Kasumi-1 (cell line): ENCODE measurements at regions not wholly inside any gene's neighbourhood (a gene's known extent, or its start where the extent isn't known, plus 50 kb on each side); places are given as distances from the start of the nearest gene placed in this dataset.
"Not testable (repeated sequence)": the region's sequence is repeated elsewhere in the genome, so short reads cannot be mapped to it uniquely, and the experiment has no call there.

ENCODE experiments used
- DNase-seq, 2 experiments: peaks; one replicate each; lab custom pipeline; 2025; lab: John Stamatoyannopoulos, UW

DNA sequence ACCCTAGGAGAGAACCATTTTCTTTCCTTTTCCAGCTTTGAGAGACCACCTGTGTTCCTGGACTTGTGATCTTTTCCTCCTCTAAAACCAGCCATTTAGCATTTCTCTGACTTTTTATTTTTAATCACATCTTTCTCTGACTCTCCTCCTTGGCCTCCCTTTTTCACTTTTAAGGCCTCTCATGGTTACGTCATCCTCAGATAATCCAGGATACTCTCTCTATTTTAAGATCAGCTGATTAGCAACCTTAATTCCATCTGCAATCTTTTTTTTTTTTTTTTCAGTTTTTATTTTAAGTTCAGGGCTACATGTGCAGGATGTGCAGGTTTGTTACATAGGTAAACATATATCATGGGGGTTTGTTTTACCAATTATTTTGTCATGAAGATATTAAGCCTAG is 54.0 kb downstream of the RFPL4B start:
- DNase-seq = no peak

DNA sequence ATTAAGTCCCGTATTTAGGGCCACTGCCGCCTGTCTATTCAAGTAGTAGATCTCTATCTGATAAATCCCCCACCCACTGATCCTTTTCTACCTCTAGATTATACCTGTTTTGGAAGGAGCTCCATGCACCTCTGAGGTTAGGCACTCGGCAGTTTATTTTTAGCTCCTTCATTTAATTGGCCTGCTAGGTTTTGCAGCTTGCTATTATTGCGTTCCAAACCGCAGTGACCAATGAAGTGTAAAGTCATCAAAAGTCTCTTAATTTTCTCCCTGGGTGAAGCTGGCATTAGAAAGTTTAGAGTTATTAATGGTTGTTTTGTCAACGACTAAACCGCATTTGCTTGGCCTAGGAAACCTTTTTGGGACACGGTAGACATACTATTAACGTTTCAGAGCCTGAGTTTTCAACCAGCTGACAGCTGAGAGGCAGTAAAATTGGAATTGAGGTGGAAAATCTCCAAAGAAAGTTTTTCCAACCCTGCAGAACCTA is 60.0 kb downstream of the RFPL4B start:
- DNase-seq = no peak

DNA sequence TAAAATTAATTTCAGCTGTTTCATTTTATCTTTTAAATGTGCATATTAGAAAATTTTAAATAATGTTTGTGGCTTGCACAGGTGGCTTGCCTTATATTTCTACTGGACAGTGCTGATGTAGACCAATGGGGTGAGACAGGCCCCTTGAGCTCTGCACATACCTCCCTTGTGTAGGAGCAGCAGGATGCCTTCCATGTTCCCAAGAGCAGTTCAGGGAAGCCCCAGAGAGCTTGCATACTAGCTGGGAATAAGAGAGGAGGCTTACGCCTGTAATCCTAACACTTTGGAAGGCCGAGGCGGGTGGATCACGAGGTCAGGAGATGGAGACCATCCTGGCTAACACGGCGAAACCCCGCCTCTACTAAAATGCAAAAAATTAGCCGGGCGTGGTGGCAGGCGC is 61.4 kb downstream of the RFPL4B start:
- no peak for DNase-seq

DNA sequence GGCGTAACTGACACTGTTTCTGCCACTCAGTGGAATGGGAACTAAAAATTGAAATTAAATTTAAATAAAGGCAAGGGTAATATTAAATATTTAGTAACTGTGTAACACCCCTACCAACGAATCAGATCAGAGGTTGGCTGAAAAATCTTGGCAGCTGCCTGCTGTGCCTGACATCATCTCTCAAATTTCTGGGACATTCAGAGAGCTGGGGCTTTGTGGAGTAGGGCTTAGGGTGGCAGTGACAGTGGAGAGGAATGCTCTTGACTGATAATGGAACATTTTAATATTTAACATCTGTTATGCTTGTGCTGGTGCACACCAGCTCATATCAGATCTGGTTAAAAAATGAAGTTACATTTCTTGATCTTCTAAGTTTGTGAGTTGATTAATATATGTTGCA is 62.2 kb downstream of the RFPL4B start:
- DNase-seq = no peak

DNA sequence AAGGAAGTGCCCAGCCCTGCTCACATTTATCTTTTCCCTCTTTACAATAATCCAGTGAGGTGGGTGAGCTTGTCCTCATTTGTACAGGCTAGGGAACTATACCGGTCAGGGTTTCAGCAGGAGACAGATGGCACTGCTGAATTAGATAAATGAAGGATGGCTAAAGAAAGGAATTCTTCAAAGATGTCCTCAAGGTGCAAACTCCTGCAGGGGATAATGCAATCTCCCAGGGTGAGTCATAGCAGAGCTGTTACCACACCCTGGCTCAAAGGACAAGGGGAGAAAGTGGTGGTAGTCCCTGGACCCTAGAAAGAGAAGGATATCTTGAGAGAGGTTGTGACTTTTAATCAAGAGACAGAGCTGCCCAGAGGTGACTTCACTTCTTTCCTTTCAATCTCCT is 66.7 kb downstream of the RFPL4B start:
- no peak for DNase-seq

DNA sequence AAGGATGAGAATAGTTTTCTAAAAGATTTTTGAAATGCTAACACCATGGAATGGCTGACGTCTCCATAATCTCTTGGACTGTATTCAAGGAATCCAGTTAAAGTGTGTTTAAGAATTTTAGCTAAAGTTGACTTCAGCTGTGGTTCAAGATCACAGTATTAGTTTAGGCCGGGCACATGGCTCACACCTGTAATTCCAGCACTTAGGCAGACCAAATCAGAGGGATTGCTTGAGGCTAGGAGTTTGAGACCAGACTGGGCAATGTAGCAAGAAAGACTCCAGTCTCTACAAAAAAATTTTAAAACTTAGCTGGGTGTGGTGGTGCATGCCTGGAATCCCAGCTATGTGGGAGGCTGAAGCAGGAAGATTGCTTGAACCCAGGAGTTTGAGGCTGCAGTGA is 68.2 kb downstream of the RFPL4B start:
- DNase-seq = no peak

DNA sequence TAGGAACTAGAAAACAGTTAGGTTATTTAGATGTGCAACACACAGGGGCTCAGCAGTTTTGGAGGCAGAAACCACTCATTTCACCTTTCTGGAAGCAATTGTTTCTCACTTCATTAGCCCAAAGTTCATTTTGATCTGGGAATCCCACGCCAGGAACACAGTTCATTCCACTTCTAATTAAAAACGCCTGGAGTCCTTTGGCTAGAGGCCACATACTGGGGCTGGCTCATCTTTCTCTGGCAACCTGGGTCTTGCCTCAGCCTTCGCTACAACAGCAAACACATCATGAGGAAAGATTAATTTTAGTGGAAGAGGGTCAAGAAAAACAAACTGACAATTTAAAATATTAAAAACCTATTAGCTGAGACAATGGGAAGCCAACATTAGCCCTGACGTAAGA is 69.7 kb downstream of the RFPL4B start:
- no peak for DNase-seq

DNA sequence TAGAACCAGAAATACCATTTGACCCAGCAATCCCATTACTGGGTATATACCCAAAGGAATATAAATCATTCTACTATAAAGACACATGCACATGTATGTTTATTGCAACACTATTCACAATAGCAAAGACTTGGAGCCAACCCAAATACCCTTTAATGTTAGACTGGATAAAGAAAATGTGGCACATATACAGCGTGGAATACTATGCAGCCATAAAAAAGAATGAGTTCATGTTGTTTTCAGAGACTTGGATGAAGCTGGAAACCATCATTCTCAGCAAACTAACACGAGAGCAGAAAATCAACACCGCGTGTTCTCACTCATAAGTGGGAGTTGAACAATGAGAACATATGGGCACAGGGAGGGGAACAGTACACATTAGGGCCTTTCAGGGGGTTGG is 79.9 kb downstream of the RFPL4B start:
- not testable (repeated sequence) for DNase-seq

DNA sequence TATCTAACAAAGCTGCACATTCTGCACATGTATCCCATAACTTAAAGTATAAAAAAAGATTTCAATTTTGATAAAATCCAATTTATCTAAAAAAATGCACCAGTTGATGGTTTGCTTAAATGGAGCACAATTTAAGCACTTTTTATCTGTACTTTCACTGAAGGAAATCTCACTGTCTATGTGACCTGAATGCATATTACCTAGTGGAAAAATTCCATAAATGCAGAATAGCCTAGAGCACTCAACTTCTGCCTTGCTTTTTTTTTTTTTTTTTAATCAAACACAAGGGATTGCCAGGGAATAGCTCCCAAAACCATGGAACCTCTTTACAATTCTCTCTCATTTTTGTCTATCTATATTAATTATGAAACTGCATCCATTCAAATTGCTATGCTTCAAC is 80.4 kb downstream of the RFPL4B start:
- DNase-seq = no peak

DNA sequence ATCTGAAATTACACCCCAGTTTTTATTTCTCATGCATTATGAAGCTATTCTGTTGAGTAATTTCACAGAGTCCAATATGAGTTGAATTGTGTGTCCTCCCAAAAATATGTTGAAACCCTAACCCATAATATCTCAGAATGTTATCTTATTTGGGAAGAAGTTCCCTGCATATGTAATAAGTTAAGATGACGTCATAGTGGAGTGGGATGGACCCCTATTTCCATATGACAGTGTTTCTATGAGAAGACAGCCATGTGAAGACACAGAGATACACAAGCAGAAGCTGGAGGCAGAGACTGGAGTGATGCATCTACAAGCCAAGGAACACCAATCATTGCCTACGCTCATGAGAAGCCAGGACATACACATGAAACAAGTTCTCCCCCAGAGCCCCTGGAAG is 81.3 kb downstream of the RFPL4B start:
- DNase-seq = no peak

DNA sequence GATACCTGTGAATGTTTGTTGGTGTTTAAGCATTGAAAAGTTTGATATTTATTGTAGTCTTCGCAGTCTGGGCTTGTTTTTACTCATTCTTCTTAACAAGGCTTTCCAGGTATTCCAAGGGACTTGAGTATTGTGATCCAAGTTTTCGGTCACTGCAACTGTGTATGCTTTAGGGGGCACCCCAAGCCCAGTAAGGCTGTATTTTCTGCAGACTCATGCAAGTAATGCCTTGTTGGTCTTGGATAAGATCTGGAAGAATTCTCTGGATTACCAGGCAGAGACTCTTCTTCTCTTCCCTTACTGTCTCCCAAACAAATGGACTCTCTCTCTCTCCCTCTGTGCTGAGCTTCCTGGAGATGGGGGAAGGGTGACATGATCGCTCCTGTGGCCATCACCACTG is 82.1 kb downstream of the RFPL4B start:
- DNase-seq = no peak

DNA sequence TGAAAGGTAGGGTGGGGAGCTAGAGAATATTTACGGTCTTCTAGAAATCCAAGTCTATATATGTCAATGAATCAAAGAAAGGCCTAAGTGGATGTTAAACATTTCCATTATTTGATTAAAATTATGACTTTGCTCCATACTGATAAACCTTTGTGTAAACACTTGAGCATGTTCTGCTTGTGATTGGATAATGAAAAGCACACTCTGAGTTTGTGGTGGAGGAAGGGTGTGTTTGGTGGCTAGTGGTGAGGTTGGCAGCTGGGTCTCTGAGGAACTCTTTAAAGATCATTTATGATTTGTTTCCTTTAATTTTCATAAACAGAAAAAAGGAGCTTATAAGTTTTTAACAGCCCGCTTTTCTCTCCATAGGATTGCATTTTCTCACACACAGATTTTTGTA is 84.7 kb downstream of the RFPL4B start:
- no peak for DNase-seq

DNA sequence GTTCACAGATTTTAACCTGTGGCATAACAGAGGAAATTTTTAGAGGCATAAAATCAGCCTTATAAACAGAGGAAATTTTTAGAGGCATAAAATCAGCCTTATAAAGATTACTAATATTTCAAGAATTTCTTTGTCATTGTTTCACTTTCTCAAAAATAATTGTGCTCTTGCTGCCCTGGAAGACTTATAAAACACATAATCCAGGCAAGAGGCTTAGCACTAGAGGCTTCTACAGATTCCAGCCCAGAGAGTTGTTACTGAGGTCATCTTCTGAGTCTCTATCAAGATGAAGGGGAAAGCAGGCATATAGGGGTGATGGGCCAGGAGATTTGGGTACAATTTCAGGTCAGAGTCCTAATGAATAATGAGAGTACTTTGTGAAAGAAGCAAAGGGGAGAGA is 85.7 kb downstream of the RFPL4B start:
- DNase-seq = no peak

DNA sequence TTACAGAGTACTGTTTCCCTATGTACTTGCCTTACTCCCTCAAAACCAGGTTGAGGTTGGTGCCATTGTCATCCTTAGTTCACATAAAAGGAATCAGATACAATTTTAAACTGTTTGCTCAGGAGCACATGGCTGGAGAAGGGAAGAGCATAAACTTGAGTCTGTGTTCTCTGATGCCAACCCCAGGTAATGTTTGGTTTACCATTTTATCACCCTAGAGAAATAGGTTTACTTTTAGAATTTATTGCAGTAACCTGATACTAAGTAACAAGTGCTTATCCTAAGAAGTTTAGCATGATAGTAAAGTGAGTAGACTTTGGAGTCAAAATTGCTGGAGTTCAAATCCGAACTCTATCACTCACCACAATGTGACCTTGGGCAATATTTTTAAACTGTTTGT is 86.3 kb downstream of the RFPL4B start:
- DNase-seq = no peak

DNA sequence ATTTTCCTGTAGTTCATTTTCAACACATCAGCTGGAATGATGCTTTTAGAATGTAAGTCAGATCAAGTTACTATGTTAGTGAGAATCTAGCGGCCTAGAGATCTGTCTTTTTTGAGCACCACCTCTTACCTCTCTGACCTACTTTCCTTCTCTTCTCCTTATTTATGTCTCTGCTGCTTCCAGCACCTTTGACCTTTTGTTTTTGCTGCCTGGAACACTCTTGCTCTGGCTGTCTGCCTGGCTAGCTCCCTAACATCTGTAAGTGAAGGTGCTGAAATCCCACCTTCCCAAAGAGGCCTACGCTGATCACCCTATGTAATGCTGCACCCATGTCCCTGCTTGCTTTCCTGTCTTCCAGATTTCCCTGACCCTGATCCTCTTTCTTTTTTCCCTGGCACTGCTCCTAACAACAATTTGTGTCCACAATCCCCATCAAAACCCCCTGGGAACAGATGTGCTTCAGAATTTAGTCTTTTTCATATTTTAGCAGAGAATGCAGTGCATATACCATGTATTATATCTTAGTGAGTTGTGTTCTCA is 87.8 kb downstream of the RFPL4B start:
- DNase-seq = no peak

DNA sequence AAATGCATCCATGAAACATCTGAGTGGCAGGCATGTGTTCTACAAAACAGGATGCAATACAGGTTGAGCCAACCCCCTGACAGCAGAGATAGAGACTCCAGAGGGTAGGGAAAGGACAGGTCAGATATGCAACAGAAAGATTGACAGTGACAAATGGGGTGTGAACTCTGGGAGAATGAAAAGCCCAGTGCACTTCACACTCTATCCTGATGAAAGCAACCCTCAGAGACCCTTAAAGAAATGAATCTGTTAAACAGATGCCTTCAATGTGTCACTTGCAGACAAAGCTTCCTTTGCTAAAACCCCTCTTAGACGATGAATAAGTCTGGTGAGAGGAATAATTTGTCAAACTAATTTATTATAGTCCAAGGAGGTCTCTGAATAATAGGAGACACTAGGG is 89.9 kb downstream of the RFPL4B start:
- no peak for DNase-seq

DNA sequence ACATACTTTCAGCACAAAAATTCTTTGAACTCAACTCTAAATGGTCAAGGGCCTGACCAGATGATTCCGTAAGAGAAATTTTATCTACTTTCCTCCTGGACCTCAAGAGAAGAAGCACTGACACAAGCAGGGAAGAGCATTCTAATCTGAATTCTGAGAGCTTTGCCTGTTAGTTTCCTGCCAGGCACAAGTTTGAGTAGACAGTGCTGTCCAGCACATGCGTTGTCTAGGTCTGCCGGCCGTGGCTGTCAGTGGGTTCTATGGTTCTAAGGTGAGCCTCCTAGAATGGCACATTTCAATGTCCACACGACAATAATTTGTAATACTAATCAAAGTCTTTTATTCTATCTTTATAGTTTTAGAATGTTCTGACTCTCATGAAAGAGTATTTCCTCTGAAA is 91.9 kb downstream of the RFPL4B start:
- DNase-seq = no peak

DNA sequence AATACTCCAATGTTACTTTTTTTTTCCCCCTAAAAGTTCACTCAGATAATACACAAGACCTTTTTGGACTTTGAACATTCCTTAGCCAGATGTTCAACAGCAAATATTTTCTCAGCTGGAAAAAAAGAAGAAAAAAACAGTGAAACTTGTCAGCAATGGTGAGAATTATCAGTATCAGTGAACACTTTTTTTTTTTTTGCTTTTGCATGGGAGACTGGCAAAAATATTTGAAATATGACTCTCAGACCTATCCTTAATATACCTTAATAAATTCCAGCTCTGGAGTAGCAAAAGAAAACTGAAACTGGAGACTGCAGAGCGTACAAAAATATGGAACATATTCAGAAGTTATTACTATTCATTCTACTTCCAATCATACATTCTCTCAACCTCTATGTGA is 92.3 kb downstream of the RFPL4B start:
- DNase-seq = no peak

DNA sequence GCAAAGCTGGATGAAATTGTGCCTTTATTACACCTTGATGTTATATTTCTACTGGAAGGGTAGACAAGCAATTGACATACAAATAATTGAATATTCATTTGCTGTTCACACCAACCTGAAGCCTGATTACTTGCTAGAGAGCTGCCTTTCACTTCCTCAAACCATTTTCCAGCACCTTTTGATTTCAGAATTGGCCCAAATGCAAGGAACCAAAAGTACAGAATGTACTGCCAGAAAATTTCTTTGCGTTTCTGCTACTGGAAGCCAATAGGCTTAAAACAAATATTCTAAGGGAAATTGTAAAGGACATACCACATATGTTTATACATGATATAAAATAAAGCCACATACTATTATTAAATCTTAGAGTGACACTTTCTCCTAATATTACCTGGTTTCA is 94.5 kb downstream of the RFPL4B start:
- no peak for DNase-seq

DNA sequence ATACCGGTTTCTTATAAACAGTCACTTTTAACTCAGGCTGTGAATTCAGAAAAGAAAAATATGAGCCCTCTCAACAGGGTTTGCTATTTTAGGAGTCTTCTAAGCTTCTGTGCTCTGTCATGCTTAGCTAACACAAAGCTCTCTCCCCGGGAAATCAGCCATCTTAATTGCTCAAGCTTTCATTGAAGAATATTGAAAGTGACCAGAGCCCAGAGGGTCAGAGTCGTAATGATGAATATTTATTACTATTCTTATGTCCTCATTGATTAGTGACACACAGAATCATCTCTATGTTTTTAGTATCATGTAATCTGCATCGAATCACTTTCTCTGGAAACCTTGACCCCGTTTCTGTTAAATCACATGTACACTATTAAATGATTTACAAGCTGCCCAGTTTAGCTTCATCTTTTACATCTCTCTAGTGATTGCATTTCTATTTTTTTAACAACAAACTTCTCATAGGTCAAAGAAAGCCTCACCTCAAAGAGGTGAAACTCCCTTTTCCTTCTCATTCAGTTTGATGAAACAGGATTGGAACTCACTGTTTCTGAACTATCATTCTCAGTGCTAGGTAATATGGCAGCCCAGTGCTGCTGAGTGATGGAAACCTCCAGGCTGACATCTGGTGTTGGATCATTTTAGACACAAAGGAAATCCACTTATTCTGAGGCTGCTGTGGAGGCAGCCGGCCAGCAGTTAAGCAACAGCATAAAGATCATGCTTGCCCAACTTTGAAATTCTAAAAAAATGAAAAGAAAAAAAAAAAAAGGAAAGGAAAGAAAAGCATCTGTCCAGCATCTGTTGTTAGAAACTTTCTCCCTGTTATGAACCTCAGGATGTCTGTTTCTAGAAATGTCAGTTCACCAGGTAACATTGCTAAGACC is 96.3 kb downstream of the RFPL4B start:
- DNase-seq = no peak

DNA sequence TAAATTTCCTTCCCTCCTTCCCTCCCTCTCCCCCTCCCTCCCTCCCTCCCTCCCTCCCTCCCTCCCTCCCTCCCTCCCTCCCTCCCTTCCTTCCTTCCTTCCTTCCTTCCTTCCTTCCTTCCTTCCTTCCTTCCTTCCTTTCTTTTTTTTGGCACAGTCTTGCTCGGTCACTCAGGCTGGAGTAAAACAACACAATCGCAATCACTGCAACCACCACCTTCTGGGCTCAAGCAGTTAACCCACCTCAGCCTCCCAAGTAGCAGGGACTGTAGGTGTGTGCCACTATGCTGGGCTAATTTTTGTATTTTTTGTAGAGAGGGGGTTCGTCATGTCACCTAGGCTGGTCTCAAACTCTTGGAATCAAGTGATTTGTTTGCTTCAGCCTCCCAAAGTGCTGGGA is 101.7 kb downstream of the RFPL4B start:
- not testable (repeated sequence) for DNase-seq

DNA sequence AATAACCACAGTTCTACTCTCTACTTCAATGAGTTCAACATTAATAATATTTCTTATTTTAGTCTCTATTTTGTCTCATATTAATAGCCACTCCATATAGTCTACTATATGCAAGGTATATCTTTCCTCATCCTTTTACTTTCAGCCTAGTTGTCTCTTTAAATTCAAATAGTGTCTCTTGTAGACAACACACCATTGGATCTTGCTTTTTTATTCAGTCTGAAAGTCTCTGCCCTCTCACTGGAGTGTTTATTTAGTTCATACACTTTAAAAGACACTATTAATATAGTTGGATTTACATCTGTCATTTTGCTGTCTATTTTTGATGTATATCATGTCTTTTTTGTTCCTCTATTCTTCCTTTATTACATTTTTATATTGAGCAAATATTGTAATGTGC is 103.5 kb downstream of the RFPL4B start:
- DNase-seq = no peak

DNA sequence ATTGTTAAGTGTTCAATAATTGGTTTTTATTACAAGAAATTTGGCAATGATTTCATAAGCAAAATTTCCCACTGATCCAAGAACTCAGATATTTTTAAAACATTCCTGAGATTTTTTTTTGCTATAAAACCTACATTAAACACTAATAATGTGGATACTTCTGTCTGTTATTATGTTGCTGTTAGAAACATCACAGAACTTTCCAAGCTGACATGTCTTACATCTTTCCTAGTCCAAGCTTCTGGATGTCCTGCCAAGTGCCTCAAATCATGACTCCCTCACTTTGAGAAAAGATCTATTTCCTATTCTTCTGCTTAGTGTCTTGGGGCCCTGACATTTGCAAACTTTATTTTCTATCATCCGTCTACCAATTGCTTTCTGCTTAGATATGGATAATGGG is 110.8 kb downstream of the RFPL4B start:
- DNase-seq = no peak

DNA sequence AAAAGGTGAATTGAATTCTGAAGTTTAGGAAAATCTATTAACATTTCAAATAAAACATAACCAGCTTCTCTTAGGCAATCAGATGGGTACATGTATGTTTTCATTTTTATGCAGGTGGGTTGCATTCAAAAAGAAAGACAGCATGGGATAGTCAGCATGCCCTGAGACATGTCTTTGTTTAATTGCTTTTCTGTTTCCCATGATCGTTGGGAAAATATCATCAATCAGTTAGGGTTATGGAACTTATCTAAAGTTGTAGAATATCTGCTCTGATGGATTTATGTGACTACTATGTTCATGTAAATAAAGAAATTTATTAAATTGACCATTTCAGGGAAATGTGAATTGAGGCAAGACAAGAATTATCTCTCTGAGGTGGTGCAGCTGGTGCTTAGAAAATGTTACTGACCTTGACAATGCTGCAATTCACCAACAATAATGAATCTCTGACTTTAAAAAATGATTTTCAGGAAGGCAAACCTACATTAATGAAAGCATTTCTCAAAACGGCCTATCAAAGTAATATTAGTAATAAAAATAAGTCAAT is 112.7 kb downstream of the RFPL4B start:
- no peak for DNase-seq
